Chondrocyte (in vitro differentiated cells): ENCODE measurements at regions not wholly inside any gene's neighbourhood (a gene's known extent, or its start where the extent isn't known, plus 50 kb on each side); places are given as distances from the start of the nearest gene placed in this dataset.

Experiments used
- DNase-seq: peaks from one replicate; pipeline ENCODE4 v3.0.0; 2021; ENCODE audit warnings: mixed read lengths, low spot score
- H3K27ac Mint-ChIP-seq: one replicate; pipeline ENCODE4 v1.8.0; 2021; ENCODE audit warnings: mild to moderate bottlenecking, moderate library complexity, mixed read lengths; ENCODE audit not compliant: unreplicated experiment
- H3K27me3 Mint-ChIP-seq: 2 replicates; pipeline ENCODE4 v1.8.0; 2021; ENCODE audit warnings: low read depth, mixed read lengths
- H3K36me3 Mint-ChIP-seq: 2 replicates; pipeline ENCODE4 v1.8.0; 2021; ENCODE audit warnings: low read depth, mixed read lengths
- H3K4me1 Mint-ChIP-seq: 2 replicates; pipeline ENCODE4 v1.8.0; 2021; ENCODE audit warnings: low read depth, mild to moderate bottlenecking, mixed read lengths
- H3K4me3 Mint-ChIP-seq: one replicate; pipeline ENCODE4 v1.8.0; 2021; ENCODE audit warnings: mild to moderate bottlenecking, moderate library complexity, mixed read lengths; ENCODE audit not compliant: unreplicated experiment
- H3K9me3 Mint-ChIP-seq: 2 replicates; pipeline ENCODE4 v1.8.0; 2021; ENCODE audit warnings: low read depth, mixed read lengths
- TF ChIP-seq, protein P1 (sequence below): fragments of 200-600 bp; sonication (generic); IDR thresholded peaks from 2 replicates; pipeline ENCODE4 v1.5.0; 2021; ENCODE audit warnings: antibody characterized with exemption, mild to moderate bottlenecking, moderate library complexity

DNA sequence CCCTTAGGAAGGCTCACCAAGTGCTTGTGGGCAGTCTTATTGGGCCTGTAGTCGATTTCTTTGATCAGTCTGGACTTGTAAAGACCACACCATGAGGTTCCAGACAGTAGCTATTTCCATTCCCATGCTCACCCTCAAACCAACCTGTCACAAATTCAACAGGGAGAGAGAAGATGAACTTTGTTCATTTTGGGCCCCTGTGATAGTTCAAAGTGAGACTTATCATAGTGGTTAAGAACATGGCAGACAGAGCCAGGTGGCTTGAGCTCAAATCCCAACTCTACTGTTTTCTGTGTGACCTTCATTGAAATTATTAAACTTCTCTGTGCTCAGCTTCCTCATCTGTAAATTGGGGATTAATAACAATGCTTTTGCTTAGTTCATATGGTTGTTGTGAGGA lies 53.9 kb upstream of the CTLA4 start:
- Mint-ChIP-seq H3K4me3 (no peak overlapping the region), H3K27me3 (peaks cover 6% of the 10 kb centered on the region), H3K9me3 (no peaks in the 10 kb centered on the region), H3K36me3 (no peaks in the 10 kb centered on the region), H3K27ac (no peak overlapping the region), H3K4me1 (peaks cover 42% of the 10 kb centered on the region)
- TF ChIP-seq, protein P1, sequence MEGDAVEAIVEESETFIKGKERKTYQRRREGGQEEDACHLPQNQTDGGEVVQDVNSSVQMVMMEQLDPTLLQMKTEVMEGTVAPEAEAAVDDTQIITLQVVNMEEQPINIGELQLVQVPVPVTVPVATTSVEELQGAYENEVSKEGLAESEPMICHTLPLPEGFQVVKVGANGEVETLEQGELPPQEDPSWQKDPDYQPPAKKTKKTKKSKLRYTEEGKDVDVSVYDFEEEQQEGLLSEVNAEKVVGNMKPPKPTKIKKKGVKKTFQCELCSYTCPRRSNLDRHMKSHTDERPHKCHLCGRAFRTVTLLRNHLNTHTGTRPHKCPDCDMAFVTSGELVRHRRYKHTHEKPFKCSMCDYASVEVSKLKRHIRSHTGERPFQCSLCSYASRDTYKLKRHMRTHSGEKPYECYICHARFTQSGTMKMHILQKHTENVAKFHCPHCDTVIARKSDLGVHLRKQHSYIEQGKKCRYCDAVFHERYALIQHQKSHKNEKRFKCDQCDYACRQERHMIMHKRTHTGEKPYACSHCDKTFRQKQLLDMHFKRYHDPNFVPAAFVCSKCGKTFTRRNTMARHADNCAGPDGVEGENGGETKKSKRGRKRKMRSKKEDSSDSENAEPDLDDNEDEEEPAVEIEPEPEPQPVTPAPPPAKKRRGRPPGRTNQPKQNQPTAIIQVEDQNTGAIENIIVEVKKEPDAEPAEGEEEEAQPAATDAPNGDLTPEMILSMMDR: no peak
- no peak for DNase-seq

DNA sequence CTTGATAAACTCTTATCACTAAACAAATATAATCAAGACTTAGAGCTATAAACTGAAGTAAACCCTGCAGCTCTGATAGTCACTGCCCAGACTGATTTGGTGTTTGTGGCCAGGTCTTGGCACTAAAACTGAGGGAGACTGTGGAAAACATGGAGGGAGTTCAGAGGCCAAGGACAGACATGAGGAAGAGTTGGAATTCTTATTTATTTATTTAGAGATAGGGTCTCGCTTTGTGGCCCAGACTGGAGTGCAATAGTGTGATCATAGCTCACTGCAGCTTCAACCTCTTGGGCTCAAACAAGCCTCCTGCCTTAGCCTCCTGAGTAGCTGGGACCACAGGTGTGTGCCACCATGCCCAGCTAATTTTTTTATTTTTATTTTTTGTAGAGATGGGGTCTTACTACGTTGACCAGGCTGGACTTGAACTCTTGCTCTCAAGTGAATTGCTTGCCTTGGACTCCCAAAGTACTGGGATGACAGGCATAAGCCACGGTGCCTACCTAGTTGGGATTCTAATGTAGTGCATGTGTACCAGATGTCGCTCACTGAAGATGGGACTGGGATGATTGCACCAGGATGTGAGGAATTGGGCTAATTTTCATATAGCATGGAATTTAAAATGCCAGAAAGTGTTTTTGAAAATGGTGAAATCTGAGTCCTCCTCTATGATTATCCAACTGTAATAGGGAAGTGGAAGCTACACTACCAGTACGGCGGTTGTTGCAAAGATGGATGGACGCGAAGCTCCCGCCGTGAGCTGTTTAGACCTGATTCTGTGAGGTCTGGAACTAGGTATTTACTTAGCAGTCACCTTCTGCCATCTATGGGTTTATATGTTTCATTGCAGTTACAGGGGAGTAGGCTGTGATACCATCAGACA lies 52.7 kb upstream of the CTLA4 start:
- DNase-seq: no peak
- Mint-ChIP-seq H3K4me3 (peak overlapping the region; percentile 44), H3K4me1 (peaks cover 31% of the 10 kb centered on the region), H3K9me3 (no peaks in the 10 kb centered on the region), H3K27ac (no peak overlapping the region), H3K27me3 (peaks cover 6% of the 10 kb centered on the region), H3K36me3 (no peaks in the 10 kb centered on the region)
- TF ChIP-seq, protein P1: peak; percentile 91

DNA sequence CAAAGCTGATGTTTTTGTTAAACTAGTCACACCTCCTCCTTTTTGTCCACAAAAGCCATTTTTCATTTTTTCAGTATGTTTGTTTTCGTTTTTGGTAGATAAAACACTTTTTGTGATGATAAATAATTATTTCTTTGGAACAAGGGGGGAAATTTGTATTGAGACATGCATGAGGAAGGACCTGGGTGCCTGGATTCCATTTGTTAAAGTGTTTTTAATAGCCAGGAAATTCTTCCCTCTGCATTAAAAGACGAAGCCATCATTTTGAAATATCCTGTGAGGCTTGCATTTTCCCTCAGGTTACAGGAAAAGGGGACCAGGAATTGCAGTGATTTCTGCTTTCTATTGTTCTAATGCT lies 52.1 kb upstream of the CTLA4 start:
- no peak overlapping the region for H3K27ac Mint-ChIP-seq
- no peak for DNase-seq
- H3K9me3 Mint-ChIP-seq: no peaks in the 10 kb centered on the region
- peaks cover 6% of the 10 kb centered on the region for H3K27me3 Mint-ChIP-seq
- TF ChIP-seq, protein P1: peak; percentile 34
- no peak overlapping the region for H3K4me3 Mint-ChIP-seq
- H3K4me1 Mint-ChIP-seq: peaks cover 26% of the 10 kb centered on the region
- H3K36me3 Mint-ChIP-seq: no peaks in the 10 kb centered on the region

- H3K9me3 Mint-ChIP-seq: no peaks in the 10 kb centered on the region
- H3K4me1 Mint-ChIP-seq: peaks cover 15% of the 10 kb centered on the region
- H3K27ac Mint-ChIP-seq: no peak overlapping the region
- TF ChIP-seq, protein P1: no peak
- no peak for DNase-seq
- H3K36me3 Mint-ChIP-seq: no peaks in the 10 kb centered on the region
- peaks cover 6% of the 10 kb centered on the region for H3K27me3 Mint-ChIP-seq
- no peak overlapping the region for H3K4me3 Mint-ChIP-seq
Measured at GRCh38 chr2:203817147-203817546, 50.4 kb upstream of the CTLA4 start.
